GM19463 (cell line): ENCODE measurements at regions not wholly inside any gene's neighbourhood (a gene's known extent, or its start where the extent isn't known, plus 50 kb on each side); places are given as distances from the start of the nearest gene placed in this dataset.
A peak's percentile ranks its signal among the peaks of the same experiment; 100 is the strongest.

ENCODE experiments used
- ATAC-seq: cut with Tn5 transposase; IDR thresholded peaks from one replicate; pipeline ENCODE4 v1.9.1; 2021; ENCODE audit warnings: mild to moderate bottlenecking, moderate library complexity; ENCODE audit not compliant: unreplicated experiment

DNA sequence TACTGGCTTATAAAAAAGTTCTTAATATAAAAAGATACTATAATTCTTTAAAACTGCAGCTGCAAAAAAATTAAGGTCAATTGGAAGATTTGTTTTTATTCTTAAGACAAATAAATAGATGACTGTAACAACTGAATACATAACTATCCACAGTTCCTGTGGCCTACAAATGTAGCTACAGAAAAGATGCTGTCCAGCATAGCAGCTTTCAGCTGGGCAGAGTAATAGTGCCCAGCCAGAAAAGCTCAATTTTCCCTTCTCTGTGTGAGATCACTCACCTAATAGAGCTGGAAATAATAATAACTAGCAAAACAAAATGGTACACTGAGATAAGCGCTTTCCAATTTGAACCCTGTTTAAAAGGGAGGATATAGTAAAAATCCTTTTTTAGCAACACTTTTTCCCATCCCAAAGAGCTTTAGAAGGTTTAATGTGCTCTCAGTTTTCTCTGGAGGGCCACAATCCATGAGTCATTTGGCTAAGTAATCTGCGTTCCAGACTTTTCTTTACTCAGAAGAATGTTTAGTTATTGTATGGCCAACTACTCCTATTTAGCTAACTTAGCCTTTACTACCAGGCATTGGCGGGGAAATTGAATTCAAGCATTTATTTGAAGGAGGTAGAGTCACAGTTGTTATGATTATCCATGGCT is 158.1 kb upstream of the SLC39A10 start:
- no peak for ATAC-seq

DNA sequence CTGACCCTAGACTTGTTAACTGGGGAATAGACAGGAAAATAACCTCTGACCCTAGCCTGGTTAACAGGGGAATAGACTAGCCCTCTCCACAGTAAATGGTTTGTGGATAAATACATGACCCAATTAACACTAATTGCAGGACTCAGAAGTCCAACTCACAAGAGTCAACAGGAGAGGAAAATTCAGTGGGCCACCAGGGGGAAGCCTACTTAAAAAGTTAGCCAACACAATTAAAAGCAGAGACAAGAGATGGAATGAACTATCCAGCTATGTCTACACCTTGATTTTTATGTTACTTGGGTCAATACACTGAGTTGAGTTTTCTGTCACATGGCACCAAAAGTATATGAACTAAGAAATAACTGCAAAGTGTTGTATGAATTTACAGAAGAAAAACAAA is 158.8 kb upstream of the SLC39A10 start:
- peak; percentile 58 for ATAC-seq

DNA sequence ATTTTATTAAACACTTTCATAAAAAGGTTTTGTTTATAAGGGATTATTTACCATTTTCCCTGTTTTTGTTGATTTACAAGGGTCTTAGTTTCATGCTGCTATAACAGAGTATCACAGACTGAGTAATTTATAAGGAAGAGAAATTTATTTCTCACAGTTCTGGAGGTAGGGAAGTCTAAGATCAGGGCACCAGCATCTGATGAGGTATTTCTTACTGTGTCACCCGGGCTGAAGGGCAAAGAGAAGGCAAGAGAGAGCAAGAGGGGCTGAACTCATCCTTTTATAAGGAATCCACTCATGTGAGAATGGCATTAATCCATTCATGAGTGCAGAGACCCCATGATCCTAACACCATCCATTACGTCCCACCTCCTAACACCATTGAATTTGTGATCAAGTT is 160.0 kb upstream of the SLC39A10 start:
- ATAC-seq, result no peak

DNA sequence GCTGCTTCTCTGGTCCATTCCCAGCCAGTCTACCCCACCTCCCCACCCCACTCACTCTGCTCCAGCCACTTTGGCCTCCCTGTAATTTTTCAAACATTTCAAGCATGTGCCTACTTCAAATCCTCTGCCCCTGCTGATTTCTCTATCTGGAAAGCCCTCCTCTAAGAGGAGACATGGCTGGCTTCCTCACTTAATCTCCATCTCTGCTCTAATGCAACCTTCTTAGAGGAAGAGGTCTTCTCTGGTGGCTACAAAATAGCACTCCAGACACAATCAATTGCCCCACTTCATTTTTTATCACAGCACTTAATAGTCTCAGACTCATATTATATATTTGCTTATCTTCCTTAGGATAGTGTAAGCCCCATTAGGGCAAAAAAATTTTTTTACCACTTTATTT is 161.1 kb upstream of the SLC39A10 start:
- no peak for ATAC-seq

DNA sequence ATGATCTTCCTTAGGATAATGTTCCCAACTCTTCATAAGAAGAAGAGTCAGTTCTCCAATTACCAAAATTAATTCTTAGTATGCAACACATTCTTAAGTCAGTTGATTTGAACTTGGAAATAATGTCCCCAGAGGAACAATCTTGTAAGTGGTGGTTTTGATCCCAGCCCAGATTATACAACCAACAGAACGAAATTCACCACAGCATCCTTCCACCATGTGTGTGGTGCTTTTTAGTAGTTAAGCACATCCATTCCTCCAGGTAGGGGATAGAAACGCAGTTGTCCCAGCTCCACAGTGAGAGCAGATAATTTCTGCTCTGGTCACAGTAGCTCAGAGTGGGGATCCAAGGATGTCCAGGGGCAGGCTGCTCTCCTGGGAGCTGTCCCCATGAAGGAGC is 161.7 kb upstream of the SLC39A10 start:
- ATAC-seq, result no peak

DNA sequence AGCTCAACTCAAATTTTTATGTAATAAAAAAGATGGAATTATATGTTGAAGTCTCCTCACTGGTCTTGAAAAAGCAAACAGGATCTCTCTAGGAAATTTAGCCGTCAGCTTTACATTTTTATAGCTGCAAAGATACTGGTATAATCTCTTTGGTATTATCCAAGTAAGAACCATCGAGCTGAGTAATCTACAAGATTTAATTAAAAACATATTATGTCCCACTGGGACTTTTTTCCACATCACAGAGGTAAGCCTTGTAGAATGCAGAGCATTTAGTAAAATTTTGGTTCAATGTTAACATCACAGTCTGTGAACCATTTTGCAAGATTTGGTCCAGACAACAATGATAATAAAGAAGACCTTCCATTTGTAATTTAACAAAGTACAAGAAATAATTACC is 162.6 kb upstream of the SLC39A10 start:
- ATAC-seq, result no peak

DNA sequence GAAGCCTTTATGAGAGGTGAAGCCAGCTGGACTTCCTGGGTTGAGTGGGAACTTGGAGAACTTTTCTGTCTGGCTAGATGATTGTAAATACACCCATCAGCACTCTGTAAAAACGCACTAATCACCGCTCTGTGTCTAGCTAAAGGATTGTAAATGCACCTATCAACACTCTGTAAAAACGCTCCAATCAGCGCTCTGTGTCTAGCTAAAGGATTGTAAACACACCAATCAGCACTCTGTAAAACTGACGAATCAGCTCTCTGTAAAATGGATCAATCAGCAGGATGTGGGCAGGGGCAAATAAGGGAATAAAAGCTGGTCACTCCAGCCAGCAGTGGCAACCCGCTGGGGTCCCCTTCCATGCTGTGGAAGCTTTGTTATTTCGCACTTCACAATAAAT is 163.6 kb upstream of the SLC39A10 start:
- ATAC-seq, result no peak

DNA sequence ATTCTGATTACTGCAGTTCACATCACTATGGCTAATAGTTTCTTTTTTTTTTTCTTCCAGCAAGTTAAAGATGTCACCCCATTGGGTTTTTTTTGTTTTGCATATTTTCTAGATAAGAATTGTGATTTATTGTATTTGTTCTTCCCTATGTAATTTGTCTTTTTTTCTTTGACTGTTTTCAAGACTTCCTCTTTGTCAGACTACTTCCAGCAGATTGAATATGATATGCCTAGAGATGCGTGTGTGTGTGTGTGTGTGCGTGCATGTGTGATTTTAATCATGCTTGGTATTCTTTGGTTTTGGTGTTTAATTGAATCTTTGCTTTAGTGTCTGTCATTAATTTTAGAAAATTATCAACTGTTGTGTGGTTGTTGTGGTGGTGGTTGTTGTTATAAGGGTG is 166.7 kb upstream of the SLC39A10 start:
- no peak for ATAC-seq

DNA sequence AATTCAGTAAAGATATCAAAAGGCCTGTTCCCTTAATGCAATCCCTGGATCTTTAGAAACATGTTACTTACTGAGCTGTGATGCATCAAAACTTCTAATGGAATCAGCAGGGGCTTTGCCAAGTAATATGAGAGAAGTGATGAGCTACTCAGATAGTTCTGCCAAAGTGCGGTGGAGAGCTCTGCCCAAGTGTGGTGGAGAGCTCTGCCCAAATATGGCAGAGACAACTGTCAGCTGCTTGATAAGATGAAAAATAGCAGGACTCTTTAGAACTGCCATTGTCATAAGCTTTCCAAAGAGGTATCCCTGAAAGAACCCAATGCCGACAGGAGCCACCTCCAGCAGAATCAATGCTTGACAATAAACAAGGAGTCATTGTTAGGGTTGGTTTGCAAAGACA is 167.9 kb upstream of the SLC39A10 start:
- no peak for ATAC-seq

DNA sequence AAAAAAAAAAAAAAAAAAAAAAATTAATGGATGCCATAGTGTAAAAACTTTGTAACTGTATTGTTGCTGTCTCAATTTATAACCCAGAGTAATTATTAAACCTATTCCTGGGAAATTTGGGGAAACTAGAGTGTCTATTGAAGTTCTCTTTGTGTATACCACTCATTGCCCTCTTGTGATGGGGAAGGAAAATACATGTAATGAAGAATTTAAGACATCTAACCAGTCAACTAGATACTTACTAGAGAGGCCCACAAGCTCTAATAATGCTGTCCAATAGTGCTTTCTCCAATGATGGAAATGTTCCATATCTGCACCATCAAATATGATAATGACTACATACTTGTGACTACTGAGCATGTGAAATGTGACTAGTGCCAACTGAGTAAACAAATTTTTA is 168.5 kb upstream of the SLC39A10 start:
- ATAC-seq, result no peak

DNA sequence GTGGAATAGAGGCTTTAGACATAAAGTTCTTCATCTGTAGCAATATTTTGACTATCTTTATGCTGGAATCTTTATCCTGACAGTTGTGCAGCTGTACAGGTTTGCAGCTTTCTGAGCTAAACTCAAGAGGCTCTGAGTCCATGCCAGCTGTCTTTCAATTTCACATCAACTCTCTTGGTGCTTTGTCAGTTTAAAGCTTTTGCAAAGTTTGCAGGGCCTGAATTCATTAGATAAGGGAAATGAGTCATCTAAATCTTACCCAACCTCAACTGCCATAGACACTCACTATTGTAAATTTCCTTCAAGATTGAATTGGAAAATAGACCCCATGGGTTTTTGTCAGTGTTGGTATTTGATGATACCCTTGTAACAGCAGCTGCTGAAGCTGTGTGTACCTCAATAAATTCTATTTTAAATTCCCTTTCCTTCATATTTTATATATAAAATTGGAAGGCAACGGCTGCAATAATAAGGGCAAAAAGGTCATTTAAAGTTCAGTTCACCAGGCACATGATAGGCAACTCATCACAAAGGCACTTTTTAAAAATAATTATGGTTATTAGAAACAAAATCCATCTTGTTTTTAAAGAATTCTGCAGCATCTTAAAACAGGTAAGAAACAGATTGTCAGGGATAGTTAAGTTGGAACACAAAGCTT is 169.9 kb upstream of the SLC39A10 start:
- peak; percentile 93 for ATAC-seq

DNA sequence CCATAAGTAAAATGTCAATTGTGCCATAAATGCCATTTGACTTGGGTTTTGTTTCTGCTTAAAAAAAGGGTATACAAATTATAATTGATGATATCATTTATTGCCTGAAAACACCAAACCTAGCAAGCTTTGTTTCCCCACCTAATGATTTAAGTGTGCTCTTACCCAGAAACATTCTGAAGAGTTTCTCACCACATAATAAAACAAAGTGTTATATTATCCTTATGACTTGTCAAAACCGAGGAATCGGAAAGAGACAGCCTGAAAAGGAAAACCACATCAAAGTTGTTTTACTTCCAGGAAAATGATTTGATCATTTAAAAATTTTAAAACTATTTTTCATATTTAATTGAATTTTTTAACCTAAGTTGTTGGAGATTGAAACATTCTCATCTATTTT is 170.5 kb upstream of the SLC39A10 start:
- ATAC-seq, result no peak

DNA sequence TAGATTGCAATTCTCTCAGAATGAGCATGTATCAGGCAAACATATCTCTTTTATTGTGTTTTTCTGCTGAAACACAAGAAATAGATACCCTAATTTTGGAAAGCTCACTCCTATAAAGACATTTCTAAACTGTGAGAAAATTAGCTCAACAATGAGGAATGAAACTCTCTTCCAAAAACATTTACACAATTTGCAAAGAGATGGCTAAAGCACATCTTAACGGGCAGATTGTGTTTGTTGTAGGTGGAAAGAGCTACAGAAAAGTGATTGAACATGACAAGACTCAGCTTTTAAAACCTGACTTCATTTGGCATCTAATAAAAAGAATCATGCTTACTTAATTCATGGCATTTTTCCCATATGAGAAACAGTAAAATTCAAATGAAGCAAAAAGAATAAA is 175.0 kb upstream of the SLC39A10 start:
- ATAC-seq, result no peak

DNA sequence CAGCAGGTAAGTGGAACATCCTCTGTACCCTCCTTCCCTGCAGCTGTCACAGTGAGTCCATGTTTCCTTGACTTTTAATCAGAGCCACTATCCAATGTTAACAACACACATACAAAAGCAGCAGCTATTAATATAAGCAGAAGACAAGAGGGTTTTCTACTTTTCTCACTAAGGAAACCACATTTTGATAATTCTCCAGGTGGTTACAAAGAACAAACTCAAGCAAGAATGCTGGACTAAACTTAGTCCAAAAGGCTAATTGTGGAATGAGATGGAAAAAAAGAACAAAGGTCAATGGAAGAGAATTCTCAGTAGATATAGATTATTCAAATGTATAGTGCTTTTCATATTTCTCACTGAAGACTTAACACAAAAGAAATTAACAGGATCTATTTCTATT is 176.9 kb upstream of the SLC39A10 start:
- no peak for ATAC-seq

DNA sequence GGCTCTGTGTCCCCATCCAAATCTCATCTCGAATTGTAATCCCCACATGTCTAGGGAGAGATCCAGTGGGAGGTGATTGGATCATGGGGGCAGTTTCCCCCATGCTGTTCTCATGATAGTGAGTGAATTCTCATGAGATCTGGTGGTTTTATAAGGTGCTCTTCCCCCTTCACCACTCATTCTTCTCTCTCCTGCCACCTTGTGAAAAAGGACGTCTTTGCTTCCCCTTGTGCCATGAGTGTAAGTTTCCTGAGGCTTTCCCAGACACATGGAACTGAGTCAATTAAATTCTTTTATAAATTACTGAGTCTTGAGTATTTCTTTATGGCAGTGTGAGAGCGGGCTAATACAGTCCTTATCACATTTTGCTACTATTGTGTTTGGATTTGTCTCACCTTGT is 177.6 kb upstream of the SLC39A10 start:
- no peak for ATAC-seq

DNA sequence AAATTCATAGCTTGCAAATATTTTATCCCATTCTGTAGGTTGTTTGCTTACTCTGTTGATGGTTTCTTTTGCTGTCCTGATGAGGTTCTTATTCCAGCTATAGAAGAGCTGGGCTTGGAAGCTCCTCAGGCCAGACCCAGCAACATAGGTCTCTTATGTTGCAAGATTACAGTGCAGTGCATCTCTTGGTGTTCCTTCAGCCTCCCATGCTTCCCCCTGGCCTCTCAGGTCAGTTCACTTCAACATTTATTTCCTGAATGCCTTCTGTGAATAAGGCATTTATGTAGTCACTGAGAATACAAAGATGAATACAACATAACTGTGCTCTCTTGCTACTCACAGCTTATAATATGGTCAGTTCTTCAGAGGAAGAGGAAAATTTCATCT is 179.0 kb upstream of the SLC39A10 start:
- peak; percentile 29 for ATAC-seq

DNA sequence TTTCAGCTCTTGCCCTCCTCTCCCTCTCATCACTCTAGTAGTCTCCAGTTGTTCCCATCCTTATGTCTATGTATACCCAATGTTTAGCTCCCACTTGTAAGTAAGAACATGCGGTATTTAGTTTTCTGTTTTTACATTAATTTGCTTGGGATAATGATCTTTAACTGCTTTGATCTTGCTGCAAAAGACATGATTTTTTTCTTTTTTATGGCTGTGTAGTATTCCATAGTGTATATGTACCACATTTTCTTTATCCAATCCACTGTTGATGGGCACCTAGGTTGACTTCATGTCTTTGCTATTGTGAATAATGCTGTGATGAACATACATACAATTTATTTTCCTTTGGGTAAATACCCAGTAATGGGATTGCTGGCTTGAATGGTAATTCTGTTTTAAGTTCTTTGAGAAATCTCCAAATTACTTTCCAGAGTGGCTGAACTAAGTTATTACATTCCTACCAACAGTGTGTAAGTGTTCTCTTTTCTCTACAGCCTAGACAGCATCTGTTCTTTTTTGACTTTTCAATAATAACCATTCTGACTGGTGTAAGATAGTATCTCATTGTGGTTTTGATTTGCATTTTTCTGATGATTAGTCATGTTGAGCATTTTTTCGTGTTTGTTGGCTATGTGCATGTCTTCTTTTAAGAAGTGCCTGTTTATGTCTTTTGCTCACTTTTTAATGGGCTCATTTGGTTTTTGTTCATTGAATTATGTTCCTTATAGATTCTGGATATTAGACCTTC is 179.6 kb upstream of the SLC39A10 start:
- ATAC-seq, result peak; percentile 75

DNA sequence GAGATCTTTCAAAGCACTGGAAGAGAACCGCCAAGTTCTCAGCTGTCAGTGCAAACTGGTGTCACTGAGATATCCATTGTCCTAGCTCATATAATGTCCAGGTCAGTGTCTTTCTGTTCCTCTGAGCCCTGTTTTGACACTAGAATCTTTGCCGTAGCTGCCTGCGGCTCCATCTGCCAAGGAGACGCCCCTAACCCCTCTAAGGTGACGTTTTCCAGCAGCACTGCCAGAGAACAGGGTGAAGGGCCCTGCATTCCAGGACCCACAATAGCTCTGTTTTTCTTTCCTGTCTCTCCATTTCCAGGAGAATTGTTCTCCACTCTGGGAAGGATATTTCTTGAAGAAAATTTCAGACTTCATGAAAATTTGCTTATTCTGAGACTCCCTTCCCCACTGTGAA is 181.7 kb upstream of the SLC39A10 start:
- no peak for ATAC-seq

DNA sequence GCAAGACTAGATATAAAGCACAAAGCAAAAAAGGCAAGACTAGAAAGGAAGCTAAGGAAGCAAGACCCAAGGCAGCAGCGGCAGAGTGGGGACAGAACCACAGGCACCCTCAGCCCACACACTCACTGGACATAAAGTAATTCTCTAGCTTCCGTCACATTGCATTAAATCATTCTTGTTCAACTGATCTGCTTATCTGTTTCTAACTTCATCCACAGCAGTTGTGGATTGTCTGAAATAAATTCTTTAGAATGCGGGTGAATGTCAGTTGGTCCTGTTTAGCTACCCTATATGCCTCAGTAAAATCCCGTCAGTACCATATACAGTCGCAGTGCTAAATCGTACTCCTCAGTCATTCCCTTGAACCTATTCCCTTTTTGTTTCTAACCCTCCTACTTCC is 183.2 kb upstream of the SLC39A10 start:
- ATAC-seq, result no peak

DNA sequence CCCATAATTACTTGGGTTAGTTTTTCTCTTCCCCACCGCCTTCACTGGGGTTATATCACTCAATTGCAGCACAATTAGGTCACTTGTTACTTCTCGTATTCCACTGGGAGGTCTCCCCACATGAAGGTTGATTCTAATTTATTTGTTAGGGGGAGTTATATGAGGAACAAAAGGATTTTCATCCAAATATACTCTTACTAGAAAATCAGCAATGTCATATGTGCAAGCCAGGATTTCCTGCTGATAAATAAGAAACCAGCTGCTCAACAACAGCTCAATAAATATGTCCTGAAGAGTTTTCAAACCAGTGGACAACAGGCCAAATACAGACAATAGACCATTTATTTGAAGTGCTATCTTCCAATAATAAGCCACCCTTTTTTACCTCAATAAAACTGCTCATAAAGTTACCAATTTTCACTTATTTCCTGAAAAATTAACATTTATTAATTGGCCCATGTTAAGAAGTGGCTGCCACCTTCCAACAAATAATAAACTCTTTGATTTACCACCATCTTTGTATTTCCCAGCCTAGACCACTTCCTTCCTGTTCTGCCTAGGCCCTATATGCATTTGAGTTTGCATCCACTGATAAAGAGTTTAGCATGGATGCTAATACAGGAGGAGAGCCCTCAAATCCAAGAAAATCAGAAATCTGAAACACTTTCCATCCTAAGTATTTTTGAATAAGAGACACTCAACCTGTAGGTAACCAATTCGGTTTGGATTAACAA is 184.4 kb upstream of the SLC39A10 start:
- no peak for ATAC-seq

DNA sequence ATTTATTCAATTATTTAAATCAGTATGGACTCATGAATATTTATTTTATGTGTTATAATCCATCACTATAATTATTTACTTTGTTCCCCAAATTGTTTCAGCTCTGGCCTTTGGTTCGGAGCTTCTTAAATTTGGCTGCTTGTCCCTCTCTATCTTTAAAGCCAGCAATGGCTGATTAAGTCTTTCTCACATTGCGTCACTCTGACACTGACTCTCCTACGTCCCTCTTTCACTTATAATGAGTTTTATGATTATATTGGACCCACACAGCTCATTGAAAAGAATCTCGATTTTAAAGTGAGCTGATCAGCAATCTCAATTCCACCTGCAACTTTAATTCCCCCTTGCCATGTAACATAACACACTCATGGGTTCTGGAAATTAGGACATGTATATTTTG is 185.2 kb upstream of the SLC39A10 start:
- no peak for ATAC-seq

DNA sequence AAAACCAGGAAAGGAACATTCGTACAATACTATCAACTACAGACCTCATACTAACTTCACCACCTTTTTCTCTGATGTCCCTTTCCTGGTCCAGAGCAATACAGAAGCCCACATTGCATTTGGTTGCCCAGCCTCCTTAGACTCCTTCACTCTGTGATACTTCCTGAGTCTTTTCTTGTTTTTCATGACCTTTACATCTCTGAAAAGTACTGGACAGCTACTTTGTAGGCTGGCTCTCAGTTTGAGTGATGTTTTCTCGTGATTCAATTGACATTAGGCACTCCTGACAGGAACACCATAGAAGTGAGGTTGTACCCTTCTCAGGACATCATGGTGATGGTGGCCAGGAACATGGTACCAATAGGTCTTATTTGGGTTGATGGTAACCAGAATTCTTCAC is 185.9 kb upstream of the SLC39A10 start:
- ATAC-seq, result no peak
